ENCODE measurements at regions not wholly inside any gene's neighbourhood (a gene's known extent, or its start where the extent isn't known, plus 50 kb on each side); places are given as distances from the start of the nearest gene placed in this dataset.

- TF ChIP-seq, protein P1, sequence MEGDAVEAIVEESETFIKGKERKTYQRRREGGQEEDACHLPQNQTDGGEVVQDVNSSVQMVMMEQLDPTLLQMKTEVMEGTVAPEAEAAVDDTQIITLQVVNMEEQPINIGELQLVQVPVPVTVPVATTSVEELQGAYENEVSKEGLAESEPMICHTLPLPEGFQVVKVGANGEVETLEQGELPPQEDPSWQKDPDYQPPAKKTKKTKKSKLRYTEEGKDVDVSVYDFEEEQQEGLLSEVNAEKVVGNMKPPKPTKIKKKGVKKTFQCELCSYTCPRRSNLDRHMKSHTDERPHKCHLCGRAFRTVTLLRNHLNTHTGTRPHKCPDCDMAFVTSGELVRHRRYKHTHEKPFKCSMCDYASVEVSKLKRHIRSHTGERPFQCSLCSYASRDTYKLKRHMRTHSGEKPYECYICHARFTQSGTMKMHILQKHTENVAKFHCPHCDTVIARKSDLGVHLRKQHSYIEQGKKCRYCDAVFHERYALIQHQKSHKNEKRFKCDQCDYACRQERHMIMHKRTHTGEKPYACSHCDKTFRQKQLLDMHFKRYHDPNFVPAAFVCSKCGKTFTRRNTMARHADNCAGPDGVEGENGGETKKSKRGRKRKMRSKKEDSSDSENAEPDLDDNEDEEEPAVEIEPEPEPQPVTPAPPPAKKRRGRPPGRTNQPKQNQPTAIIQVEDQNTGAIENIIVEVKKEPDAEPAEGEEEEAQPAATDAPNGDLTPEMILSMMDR (conservative IDR thresholded peaks at IDR 0.05; ENCODE audit: low read depth, low read length) = no peak
- TF ChIP-seq EZH2 (IDR thresholded peaks at IDR 0.05; ENCODE audit: borderline replicate concordance, low read depth, low read length, poor library complexity, severe bottlenecking) = no peak
Observed at GRCh38 chr19:29315556-29316190, 102.7 kb upstream of the UQCRFS1 start.

All from A673 (cell line).